ENCODE measurements at regions not wholly inside any gene's neighbourhood (a gene's known extent, or its start where the extent isn't known, plus 50 kb on each side); places are given as distances from the start of the nearest gene placed in this dataset.

DNA sequence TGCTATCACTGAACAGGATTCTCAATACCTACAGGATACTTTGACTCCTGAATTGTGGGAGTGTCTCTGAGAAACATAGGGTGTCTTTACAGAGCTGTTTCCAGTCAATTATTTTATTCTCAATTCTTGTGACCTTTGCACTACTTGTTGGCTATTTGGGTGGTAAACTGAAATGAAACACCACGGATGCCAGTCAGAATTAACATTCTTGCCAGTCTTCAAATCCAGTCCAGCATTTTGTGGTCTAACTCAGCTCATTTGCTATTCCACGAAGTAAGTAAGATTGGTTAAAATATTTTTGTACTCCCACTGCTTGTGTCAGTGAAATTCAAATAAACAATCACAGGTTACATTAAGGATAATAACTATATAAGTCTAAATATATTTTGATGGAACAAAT lies 197.9 kb downstream of the ANKRD50 start:
- TF ChIP-seq TAF1 (IDR thresholded peaks at IDR 0.05; ENCODE audit: low read depth) (no peak), POLR2AphosphoS5 (IDR thresholded peaks at IDR 0.05) (no peak), RAD21 (conservative IDR thresholded peaks at IDR 0.05) (no peak), EP300 (conservative IDR thresholded peaks at IDR 0.05; ENCODE audit: poor library complexity, severe bottlenecking) (no peak), EZH2 (IDR thresholded peaks at IDR 0.05; ENCODE audit: borderline replicate concordance, insufficient read depth, low read length, poor library complexity, severe bottlenecking) (no peak), MXI1 (conservative IDR thresholded peaks at IDR 0.05; ENCODE audit: poor library complexity, severe bottlenecking) (no peak), SMC3 (conservative IDR thresholded peaks at IDR 0.05; ENCODE audit: poor library complexity) (no peak)
- TF ChIP-seq, protein P1, sequence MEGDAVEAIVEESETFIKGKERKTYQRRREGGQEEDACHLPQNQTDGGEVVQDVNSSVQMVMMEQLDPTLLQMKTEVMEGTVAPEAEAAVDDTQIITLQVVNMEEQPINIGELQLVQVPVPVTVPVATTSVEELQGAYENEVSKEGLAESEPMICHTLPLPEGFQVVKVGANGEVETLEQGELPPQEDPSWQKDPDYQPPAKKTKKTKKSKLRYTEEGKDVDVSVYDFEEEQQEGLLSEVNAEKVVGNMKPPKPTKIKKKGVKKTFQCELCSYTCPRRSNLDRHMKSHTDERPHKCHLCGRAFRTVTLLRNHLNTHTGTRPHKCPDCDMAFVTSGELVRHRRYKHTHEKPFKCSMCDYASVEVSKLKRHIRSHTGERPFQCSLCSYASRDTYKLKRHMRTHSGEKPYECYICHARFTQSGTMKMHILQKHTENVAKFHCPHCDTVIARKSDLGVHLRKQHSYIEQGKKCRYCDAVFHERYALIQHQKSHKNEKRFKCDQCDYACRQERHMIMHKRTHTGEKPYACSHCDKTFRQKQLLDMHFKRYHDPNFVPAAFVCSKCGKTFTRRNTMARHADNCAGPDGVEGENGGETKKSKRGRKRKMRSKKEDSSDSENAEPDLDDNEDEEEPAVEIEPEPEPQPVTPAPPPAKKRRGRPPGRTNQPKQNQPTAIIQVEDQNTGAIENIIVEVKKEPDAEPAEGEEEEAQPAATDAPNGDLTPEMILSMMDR (IDR thresholded peaks at IDR 0.05; ENCODE audit: poor library complexity, severe bottlenecking) = no peak
- TF ChIP-seq, protein P2, sequence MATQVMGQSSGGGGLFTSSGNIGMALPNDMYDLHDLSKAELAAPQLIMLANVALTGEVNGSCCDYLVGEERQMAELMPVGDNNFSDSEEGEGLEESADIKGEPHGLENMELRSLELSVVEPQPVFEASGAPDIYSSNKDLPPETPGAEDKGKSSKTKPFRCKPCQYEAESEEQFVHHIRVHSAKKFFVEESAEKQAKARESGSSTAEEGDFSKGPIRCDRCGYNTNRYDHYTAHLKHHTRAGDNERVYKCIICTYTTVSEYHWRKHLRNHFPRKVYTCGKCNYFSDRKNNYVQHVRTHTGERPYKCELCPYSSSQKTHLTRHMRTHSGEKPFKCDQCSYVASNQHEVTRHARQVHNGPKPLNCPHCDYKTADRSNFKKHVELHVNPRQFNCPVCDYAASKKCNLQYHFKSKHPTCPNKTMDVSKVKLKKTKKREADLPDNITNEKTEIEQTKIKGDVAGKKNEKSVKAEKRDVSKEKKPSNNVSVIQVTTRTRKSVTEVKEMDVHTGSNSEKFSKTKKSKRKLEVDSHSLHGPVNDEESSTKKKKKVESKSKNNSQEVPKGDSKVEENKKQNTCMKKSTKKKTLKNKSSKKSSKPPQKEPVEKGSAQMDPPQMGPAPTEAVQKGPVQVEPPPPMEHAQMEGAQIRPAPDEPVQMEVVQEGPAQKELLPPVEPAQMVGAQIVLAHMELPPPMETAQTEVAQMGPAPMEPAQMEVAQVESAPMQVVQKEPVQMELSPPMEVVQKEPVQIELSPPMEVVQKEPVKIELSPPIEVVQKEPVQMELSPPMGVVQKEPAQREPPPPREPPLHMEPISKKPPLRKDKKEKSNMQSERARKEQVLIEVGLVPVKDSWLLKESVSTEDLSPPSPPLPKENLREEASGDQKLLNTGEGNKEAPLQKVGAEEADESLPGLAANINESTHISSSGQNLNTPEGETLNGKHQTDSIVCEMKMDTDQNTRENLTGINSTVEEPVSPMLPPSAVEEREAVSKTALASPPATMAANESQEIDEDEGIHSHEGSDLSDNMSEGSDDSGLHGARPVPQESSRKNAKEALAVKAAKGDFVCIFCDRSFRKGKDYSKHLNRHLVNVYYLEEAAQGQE (IDR thresholded peaks at IDR 0.05; ENCODE audit: borderline replicate concordance) = no peak
- Histone ChIP-seq H2AFZ (ENCODE audit: low read depth, low read length) (no peak overlapping the region), H3K79me2 (replicated peaks; ENCODE audit: insufficient read depth, low read length) (no peaks in the 10 kb centered on the region)

DNA sequence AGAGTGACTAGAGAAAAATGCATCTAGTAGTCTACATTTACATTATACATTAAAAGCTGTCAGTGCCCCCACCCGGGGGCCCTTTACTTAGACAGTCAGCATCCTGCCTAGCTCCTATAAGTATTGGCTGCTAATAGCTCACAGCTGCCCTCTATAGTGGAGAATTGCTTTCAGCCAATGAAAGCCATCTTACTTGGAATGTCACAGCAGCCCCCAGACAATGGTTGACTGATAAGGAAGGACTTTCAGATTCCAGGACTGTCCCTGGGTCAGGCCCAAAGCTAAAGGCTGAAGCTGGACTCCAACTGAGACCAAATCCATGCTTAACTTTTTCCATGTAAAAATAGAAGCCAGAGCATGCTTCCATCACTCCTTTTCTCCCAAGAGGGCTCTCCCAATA lies 196.9 kb downstream of the ANKRD50 start:
- no peaks in the 10 kb centered on the region for H3K79me2 ChIP-seq (replicated peaks; ENCODE audit: insufficient read depth, low read length)
- H3K4me3 ChIP-seq (ENCODE audit: low read length) = no peak overlapping the region
- H4K20me1 ChIP-seq (ENCODE audit: insufficient read depth) = no peaks in the 10 kb centered on the region
- H2AFZ ChIP-seq (ENCODE audit: low read depth, low read length) = no peak overlapping the region
- H3K36me3 ChIP-seq (ENCODE audit: insufficient read depth, low read length) = no peaks in the 10 kb centered on the region
- no peak overlapping the region for H3K9ac ChIP-seq (ENCODE audit: low read length)
- H3K27ac ChIP-seq (ENCODE audit: low read length) = no peak overlapping the region
- H3K4me2 ChIP-seq (ENCODE audit: low read length) = no peak overlapping the region
- no peaks in the 10 kb centered on the region for H3K9me2 ChIP-seq (ENCODE audit: insufficient read depth, low read length)
- no peaks in the 10 kb centered on the region for H3K9me3 ChIP-seq (ENCODE audit: low read length)
- no peaks in the 10 kb centered on the region for H3K27me3 ChIP-seq (ENCODE audit: insufficient read depth, low read depth, low read length)
- H3F3A ChIP-seq (ENCODE audit: insufficient read depth, low read length, poor library complexity, severe bottlenecking) = no peaks in the 10 kb centered on the region
- TF ChIP-seq, protein P2 (IDR thresholded peaks at IDR 0.05; ENCODE audit: borderline replicate concordance) = no peak
- TF ChIP-seq EP300 (conservative IDR thresholded peaks at IDR 0.05; ENCODE audit: poor library complexity, severe bottlenecking) = no peak
- TF ChIP-seq MXI1 (conservative IDR thresholded peaks at IDR 0.05; ENCODE audit: poor library complexity, severe bottlenecking) = no peak
- TF ChIP-seq, protein P1 (IDR thresholded peaks at IDR 0.05; ENCODE audit: poor library complexity, severe bottlenecking) = no peak
- no peak for TF ChIP-seq SMC3 (conservative IDR thresholded peaks at IDR 0.05; ENCODE audit: poor library complexity)
- TF ChIP-seq EZH2 (IDR thresholded peaks at IDR 0.05; ENCODE audit: borderline replicate concordance, insufficient read depth, low read length, poor library complexity, severe bottlenecking) = no peak
- TF ChIP-seq RAD21 (conservative IDR thresholded peaks at IDR 0.05) = no peak
- no peak for TF ChIP-seq TAF1 (IDR thresholded peaks at IDR 0.05; ENCODE audit: low read depth)
- no peak for TF ChIP-seq POLR2AphosphoS5 (IDR thresholded peaks at IDR 0.05)

More for the DNA sequence above, 197.9 kb downstream of the ANKRD50 start:
- H3K9me3 ChIP-seq (ENCODE audit: low read length) = no peaks in the 10 kb centered on the region
- H3F3A ChIP-seq (ENCODE audit: insufficient read depth, low read length, poor library complexity, severe bottlenecking) = no peaks in the 10 kb centered on the region
- no peaks in the 10 kb centered on the region for H3K27me3 ChIP-seq (ENCODE audit: insufficient read depth, low read depth, low read length)
- no peak overlapping the region for H3K4me3 ChIP-seq (ENCODE audit: low read length)
- no peak overlapping the region for H3K9ac ChIP-seq (ENCODE audit: low read length)
- H3K36me3 ChIP-seq (ENCODE audit: insufficient read depth, low read length) = no peaks in the 10 kb centered on the region
- H3K27ac ChIP-seq (ENCODE audit: low read length) = no peak overlapping the region
- no peaks in the 10 kb centered on the region for H3K9me2 ChIP-seq (ENCODE audit: insufficient read depth, low read length)
- H3K4me2 ChIP-seq (ENCODE audit: low read length) = no peak overlapping the region
- no peaks in the 10 kb centered on the region for H4K20me1 ChIP-seq (ENCODE audit: insufficient read depth)

Data from neural cell (in vitro differentiated cells).